ENCODE measurements at regions not wholly inside any gene's neighbourhood (a gene's known extent, or its start where the extent isn't known, plus 50 kb on each side); places are given as distances from the start of the nearest gene placed in this dataset.

DNA sequence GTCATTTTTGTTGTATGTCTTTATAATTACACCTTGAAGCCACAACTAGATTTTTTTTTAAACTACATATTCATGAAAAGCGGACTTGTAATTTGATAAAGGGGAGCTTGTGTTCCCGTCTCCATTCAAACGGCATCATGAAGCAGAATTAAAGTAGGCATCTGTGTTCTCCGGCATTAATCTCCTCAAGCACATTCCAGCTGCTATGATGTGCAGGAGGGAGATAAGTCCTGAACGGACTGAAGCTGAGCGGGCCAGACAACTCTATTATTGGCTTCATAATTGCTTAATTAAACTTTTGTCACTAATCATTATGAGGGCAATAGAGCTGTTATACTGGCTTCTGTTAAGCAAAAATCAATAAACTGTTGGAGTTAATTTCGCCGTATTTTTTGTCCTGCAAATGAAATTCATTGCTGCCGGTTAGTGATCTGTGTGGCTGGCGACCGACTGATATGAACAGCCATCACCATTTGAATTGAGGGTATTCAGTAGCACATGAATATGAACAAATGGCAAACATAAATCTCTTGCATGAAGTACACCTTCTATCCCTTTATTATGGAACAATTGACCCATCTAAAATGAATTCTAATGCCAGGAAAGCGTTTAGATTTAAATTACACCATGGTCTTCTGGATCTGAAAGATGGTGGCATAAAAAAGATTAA, 408.8 kb upstream of the IRX1 start:
- TF ChIP-seq TEAD4 (IDR thresholded peaks at IDR 0.05; ENCODE audit: borderline replicate concordance, insufficient read depth) = no peak
- no peak for TF ChIP-seq JUND (IDR thresholded peaks at IDR 0.05)
- no peak for TF ChIP-seq FOXM1 (IDR thresholded peaks at IDR 0.05; ENCODE audit: low read depth)
- TF ChIP-seq YY1 (IDR thresholded peaks at IDR 0.05; ENCODE audit: low read depth) = no peak
- TF ChIP-seq GABPA (IDR thresholded peaks at IDR 0.05; ENCODE audit: low read depth) = no peak
- no peak for TF ChIP-seq EZH2phosphoT487 (IDR thresholded peaks at IDR 0.05; ENCODE audit: borderline replicate concordance, low read depth)
- TF ChIP-seq RXRA (IDR thresholded peaks at IDR 0.05; ENCODE audit: borderline replicate concordance, low read depth) = no peak
- TF ChIP-seq FOSL2 (IDR thresholded peaks at IDR 0.05; ENCODE audit: borderline replicate concordance, low read depth) = no peak
- no peak for TF ChIP-seq RFX5 (IDR thresholded peaks at IDR 0.05; ENCODE audit: low read length)
- TF ChIP-seq CHD2 (IDR thresholded peaks at IDR 0.05; ENCODE audit: low read length, partially characterized antibody) = no peak
- TF ChIP-seq, protein P1, sequence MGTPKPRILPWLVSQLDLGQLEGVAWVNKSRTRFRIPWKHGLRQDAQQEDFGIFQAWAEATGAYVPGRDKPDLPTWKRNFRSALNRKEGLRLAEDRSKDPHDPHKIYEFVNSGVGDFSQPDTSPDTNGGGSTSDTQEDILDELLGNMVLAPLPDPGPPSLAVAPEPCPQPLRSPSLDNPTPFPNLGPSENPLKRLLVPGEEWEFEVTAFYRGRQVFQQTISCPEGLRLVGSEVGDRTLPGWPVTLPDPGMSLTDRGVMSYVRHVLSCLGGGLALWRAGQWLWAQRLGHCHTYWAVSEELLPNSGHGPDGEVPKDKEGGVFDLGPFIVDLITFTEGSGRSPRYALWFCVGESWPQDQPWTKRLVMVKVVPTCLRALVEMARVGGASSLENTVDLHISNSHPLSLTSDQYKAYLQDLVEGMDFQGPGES (IDR thresholded peaks at IDR 0.05; ENCODE audit: low read depth, low read length) = no peak
- H4K20me1 ChIP-seq (ENCODE audit: insufficient read depth) = no peaks in the 10 kb centered on the region
- no peak overlapping the region for H3K27ac ChIP-seq (ENCODE audit: low read depth in 2 of 2, low read length in 1 of 2)
- H2AFZ ChIP-seq (ENCODE audit: low read depth) = no peak overlapping the region
- H3K9me2 ChIP-seq = no peaks in the 10 kb centered on the region
- H3F3A ChIP-seq (replicated peaks; ENCODE audit: insufficient read depth) = no peaks in the 10 kb centered on the region
- H3K9me3 ChIP-seq = no peaks in the 10 kb centered on the region
- H3K27me3 ChIP-seq (ENCODE audit: insufficient read depth) = peaks cover 25% of the 10 kb centered on the region
- ChIA-PET POLR2A (no interaction called here), CTCF (no interaction called here)
- no peaks in the 10 kb centered on the region for H3K4me1 ChIP-seq (ENCODE audit: control insufficient read depth in 1 of 2, insufficient read depth in 2 of 2, low read depth in 1 of 2, low read length in 1 of 2)
- WGBS (ENCODE audit: low lambda C conversion rate) = 3% methylated on average over 12 of the region's 12 CpGs
- H3K4me3 ChIP-seq (ENCODE audit: low read depth in 2 of 2, low read length in 1 of 2) = no peak overlapping the region
- DNase-seq = no peak
- no peak overlapping the region for H3K9ac ChIP-seq
- no peaks in the 10 kb centered on the region for H3K36me3 ChIP-seq (replicated peaks in 1 of 2; ENCODE audit: control insufficient read depth in 1 of 2, insufficient read depth in 2 of 2, low read length in 1 of 2)
- no peaks in the 10 kb centered on the region for H3K79me2 ChIP-seq (ENCODE audit: insufficient read depth)
- no peak overlapping the region for H3K4me2 ChIP-seq

DNA sequence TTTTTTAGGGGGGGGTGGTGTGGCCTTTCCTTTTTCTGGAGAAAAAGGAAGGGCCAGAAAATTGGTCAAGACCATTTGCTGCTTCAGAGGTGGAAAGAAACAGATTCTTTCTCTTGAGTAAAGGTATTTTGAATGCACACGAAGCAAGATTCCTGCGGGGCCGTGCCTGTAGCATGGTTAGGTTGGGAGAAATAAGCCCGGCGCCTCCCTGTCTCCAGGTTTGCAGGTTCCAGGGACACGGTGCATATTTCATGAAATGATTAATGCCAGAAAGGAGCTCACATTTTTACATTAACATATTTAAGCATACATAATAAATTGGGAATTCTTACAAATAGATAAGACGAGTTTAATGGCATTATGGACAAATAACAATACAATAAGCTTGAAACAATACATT, 409.5 kb upstream of the IRX1 start:
- ChIA-PET POLR2A (no interaction called here), CTCF (no interaction called here)
- 4% methylated on average over 7 of the region's 7 CpGs for WGBS (ENCODE audit: low lambda C conversion rate)
- TF ChIP-seq EZH2phosphoT487 (IDR thresholded peaks at IDR 0.05; ENCODE audit: borderline replicate concordance, low read depth) = no peak
- TF ChIP-seq FOXJ3 (CRISPR knock-in tag; IDR thresholded peaks at IDR 0.05) = no peak
- no peak for TF ChIP-seq TEAD4 (IDR thresholded peaks at IDR 0.05; ENCODE audit: borderline replicate concordance, insufficient read depth)
- Histone ChIP-seq H3K36me3 (replicated peaks in 1 of 2; ENCODE audit: control insufficient read depth in 1 of 2, insufficient read depth in 2 of 2, low read length in 1 of 2) (no peaks in the 10 kb centered on the region), H3K27me3 (ENCODE audit: insufficient read depth) (peaks cover 30% of the 10 kb centered on the region), H3K4me1 (ENCODE audit: control insufficient read depth in 1 of 2, insufficient read depth in 2 of 2, low read depth in 1 of 2, low read length in 1 of 2) (no peaks in the 10 kb centered on the region), H3K9me2 (no peaks in the 10 kb centered on the region), H3K4me3 (ENCODE audit: low read depth in 2 of 2, low read length in 1 of 2) (no peak overlapping the region), H2AFZ (ENCODE audit: low read depth) (no peak overlapping the region), H3K4me2 (no peak overlapping the region), H3F3A (replicated peaks; ENCODE audit: insufficient read depth) (no peaks in the 10 kb centered on the region), H4K20me1 (ENCODE audit: insufficient read depth) (no peaks in the 10 kb centered on the region), H3K9me3 (no peaks in the 10 kb centered on the region), H3K27ac (ENCODE audit: low read depth in 2 of 2, low read length in 1 of 2) (no peak overlapping the region), H3K79me2 (ENCODE audit: insufficient read depth) (no peaks in the 10 kb centered on the region), H3K9ac (no peak overlapping the region)
- DNase-seq = no peak
